Upper lobe of left lung (tissue), 6 donors: ENCODE measurements at regions not wholly inside any gene's neighbourhood (a gene's known extent, or its start where the extent isn't known, plus 50 kb on each side); places are given as distances from the start of the nearest gene placed in this dataset.
A peak's percentile ranks its signal among the peaks of the same experiment; 100 is the strongest.
"Not testable (repeated sequence)": the region's sequence is repeated elsewhere in the genome, so short reads cannot be mapped to it uniquely, and the experiment has no call there.

Experiments used
- ATAC-seq, 2 donors: fragments of 200-7000 bp; cut with Tn5 transposase; one replicate each; pipeline ENCODE4 v1.9.1; 2022; ENCODE audit warnings: mild to moderate bottlenecking in 2 of 2, moderate library complexity in 2 of 2; ENCODE audit not compliant: low FRiP score in 2 of 2
- DNase-seq, 2 donors: peaks; one replicate each; pipeline ENCODE4 v3.0.0-alpha.2; 2019 to 2020
- H3K27ac ChIP-seq, 4 donors: fragments of 200-600 bp; sonication (generic); one replicate each; pipeline ENCODE4 v1.5.1; 2016 to 2019
- H3K27me3 ChIP-seq, 4 donors: fragments of 200-600 bp; sonication (generic); one replicate each; pipeline ENCODE4 v1.5.1; 2017 to 2019
- H3K36me3 ChIP-seq, 4 donors: fragments of 200-600 bp; sonication (generic); one replicate each; pipeline ENCODE4 v1.5.1; 2016 to 2019
- H3K4me1 ChIP-seq, 4 donors: fragments of 200-600 bp; sonication (generic); one replicate each; pipeline ENCODE4 v1.5.1; 2018 to 2019
- H3K4me3 ChIP-seq, 4 donors: fragments of 200-600 bp; sonication (generic); one replicate each; pipeline ENCODE4 v1.5.1; 2017 to 2019; ENCODE audit warnings: mild to moderate bottlenecking in 2 of 4, moderate library complexity in 1 of 4
- H3K9me3 ChIP-seq, 4 donors: fragments of 200-600 bp; sonication (generic); one replicate each; pipeline ENCODE4 v1.5.1; 2018 to 2019
- EP300 ChIP-seq, 4 donors: sonication (generic); formaldehyde crosslinking; IDR thresholded peaks; one replicate each; pipeline ENCODE4 v1.5.1; 2017; ENCODE audit warnings: antibody characterized with exemption in 4 of 4, control low read depth in 2 of 4
- POLR2A ChIP-seq, 4 donors: fragments of 450-650 bp; IDR thresholded peaks; one replicate each; pipeline ENCODE4 v1.5.1; 2016 to 2017; ENCODE audit warnings: antibody characterized with exemption in 4 of 4, mild to moderate bottlenecking in 2 of 4
- POLR2AphosphoS5 ChIP-seq, 2 donors: sonication (generic); formaldehyde crosslinking; IDR thresholded peaks; one replicate each; pipeline ENCODE4 v1.5.1; 2017; ENCODE audit warnings: antibody characterized with exemption in 2 of 2
- WGBS, 2 donors: methylation state at CpG; one replicate each; pipeline ENCODE4 v1.1.5; 2017 to 2018; 5-methylcytosine and 5-hydroxymethylcytosine counted together
- TF ChIP-seq, protein P1 (sequence below), 6 experiments: fragments of 450-650 bp in 4 of 6; fragments of 200-600 bp in 2 of 6; sonication (generic) in 2 of 6; IDR thresholded peaks; one replicate each; pipeline ENCODE4 v1.5.1; 2016 to 2019; ENCODE audit warnings: antibody characterized with exemption in 6 of 6
- donor health status: DM: no; HTN: no; CAD: no; lungs with moderate emphysema.
- donor health status: DM: no; HTN: yes; CAD: no; lungs with severe emphysema.

DNA sequence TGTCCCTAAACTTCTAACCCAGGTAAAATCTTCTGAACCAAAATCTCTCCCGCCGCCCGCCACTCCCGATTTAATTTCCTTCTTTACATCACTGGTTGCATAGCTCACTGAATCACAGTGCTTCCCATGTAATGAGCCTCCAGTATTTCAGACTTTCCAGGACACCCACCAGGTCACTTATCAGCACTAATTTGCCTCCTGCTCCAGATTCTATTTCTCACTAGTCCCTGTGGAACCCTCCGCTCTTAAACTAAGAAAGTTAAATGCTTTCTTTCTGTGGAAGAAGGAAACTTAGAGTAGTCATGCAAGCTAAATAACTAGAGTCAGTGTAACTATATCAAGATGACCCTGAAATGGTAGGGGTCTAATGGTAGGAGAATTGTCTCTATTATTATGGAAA is 106.6 kb upstream of the OPCML start:
- Histone ChIP-seq H3K4me1 (no peaks in the 10 kb centered on the region), H3K27ac (no peak overlapping the region), H3K4me3 (no peak overlapping the region), H3K27me3 (no peaks in the 10 kb centered on the region), H3K9me3 (no peaks in the 10 kb centered on the region), H3K36me3 (no peaks in the 10 kb centered on the region)
- no peak for TF ChIP-seq EP300 (IDR thresholded peaks at IDR 0.05)
- WGBS, 2 donors, result 95 to 98% methylated on average over 5 of the region's 5 CpGs
- DNase-seq (no peak), ATAC-seq (no peak)

DNA sequence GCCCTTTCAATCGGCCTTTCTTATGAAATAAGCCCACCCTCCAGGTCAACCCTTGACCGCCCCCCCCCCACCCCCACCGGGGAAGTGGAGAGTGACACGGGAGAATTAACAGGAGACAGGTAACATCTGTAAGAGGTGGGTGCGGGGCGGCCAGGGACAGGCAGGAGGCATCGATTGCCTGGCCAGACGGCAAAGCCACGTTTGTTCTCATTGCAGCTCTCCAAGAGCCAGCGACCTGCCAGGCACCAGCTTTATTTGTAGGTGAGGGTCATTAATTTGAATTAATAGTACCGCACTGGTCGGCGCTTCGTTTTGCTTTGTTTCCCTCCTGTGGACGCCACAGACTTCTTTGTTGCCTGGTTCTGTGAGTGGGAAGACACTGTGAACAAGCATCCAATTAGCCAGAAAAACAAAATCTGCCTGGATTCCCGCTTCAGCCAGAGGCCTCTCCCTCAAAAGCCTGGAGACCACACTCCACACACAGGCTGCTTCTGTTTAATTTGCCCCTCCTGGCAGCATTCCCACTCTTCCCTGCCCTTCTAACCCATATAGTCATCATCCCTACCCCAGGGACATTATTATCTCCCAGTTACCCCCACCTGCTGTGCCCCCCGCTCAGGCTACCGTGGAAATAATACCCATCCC is 104.5 kb upstream of the OPCML start:
- Histone ChIP-seq H3K4me1 (no peaks in the 10 kb centered on the region), H3K27ac (no peak overlapping the region), H3K36me3 (no peaks in the 10 kb centered on the region), H3K4me3 (no peak overlapping the region), H3K9me3 (no peaks in the 10 kb centered on the region), H3K27me3 (no peaks in the 10 kb centered on the region)
- no peak for TF ChIP-seq POLR2A (IDR thresholded peaks at IDR 0.05)
- TF ChIP-seq, protein P1, sequence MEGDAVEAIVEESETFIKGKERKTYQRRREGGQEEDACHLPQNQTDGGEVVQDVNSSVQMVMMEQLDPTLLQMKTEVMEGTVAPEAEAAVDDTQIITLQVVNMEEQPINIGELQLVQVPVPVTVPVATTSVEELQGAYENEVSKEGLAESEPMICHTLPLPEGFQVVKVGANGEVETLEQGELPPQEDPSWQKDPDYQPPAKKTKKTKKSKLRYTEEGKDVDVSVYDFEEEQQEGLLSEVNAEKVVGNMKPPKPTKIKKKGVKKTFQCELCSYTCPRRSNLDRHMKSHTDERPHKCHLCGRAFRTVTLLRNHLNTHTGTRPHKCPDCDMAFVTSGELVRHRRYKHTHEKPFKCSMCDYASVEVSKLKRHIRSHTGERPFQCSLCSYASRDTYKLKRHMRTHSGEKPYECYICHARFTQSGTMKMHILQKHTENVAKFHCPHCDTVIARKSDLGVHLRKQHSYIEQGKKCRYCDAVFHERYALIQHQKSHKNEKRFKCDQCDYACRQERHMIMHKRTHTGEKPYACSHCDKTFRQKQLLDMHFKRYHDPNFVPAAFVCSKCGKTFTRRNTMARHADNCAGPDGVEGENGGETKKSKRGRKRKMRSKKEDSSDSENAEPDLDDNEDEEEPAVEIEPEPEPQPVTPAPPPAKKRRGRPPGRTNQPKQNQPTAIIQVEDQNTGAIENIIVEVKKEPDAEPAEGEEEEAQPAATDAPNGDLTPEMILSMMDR (IDR thresholded peaks at IDR 0.05), result no peak
- TF ChIP-seq EP300 (IDR thresholded peaks at IDR 0.05), result no peak
- TF ChIP-seq POLR2AphosphoS5 (IDR thresholded peaks at IDR 0.05), result no peak
- ATAC-seq (no peak), DNase-seq (no peak)
- 50 to 66% methylated on average over 13 to 18 of the region's 18 CpGs for WGBS, 2 donors

DNA sequence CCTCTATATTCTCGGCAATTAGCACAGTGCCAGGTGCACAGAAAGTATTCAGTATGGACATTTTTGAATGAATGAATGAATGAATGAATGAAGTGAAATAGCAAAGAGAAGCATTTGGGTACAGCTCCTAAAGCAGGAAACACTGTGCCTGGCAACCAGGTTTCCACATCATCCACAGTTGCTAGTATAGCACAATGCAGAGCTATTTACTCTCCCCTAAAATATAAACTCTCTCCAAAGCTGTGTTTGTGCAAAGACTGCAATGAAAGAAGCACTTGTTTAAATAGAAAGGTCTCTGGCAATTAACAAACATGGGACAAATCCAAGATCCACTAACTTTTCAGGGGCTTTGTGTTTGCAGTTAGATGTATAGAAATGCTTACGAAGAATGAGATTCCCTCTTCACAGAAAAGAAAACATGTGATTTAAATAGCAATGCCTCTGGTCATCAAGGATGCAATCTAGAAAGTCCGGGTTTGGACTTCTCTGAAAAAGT is 103.0 kb upstream of the OPCML start:
- Histone ChIP-seq H3K36me3 (no peaks in the 10 kb centered on the region), H3K27me3 (no peaks in the 10 kb centered on the region), H3K27ac (no peak overlapping the region), H3K4me1 (no peaks in the 10 kb centered on the region), H3K4me3 (no peak overlapping the region), H3K9me3 (no peaks in the 10 kb centered on the region)
- WGBS, 2 donors, result 54% methylated on average over 3 of the region's 3 CpGs
- no peak for DNase-seq
- TF ChIP-seq EP300 (IDR thresholded peaks at IDR 0.05) (no peak), POLR2AphosphoS5 (IDR thresholded peaks at IDR 0.05) (no peak), POLR2A (IDR thresholded peaks at IDR 0.05) (no peak)
- TF ChIP-seq, protein P1 (IDR thresholded peaks at IDR 0.05), result no peak
- no peak for ATAC-seq

DNA sequence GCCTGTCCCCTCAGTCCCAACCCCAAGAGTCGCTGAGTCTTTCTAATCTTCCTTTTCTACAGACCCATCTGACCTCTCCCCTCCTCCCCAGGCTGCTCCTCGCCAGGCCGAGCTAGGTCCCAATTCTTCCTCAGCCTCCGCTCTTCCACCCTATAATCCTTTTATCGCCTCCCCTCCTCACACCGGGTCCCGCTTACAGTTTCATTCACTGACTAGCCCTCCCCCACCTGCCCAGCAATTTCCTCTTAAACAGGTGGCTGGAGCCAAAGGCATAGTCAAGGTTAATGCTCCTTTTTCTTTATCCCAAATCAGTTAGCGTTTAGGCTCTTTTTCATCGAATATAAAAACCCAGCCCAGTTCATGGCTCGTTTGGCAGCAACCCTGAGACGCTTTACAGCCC is 96.1 kb upstream of the OPCML start:
- not testable (repeated sequence) for H3K9me3 ChIP-seq, DNase-seq, H3K27ac ChIP-seq, H3K4me1 ChIP-seq, ATAC-seq, H3K36me3 ChIP-seq, H3K4me3 ChIP-seq, H3K27me3 ChIP-seq
- 70 to 74% methylated on average over 11 of the region's 11 CpGs for WGBS, 2 donors

DNA sequence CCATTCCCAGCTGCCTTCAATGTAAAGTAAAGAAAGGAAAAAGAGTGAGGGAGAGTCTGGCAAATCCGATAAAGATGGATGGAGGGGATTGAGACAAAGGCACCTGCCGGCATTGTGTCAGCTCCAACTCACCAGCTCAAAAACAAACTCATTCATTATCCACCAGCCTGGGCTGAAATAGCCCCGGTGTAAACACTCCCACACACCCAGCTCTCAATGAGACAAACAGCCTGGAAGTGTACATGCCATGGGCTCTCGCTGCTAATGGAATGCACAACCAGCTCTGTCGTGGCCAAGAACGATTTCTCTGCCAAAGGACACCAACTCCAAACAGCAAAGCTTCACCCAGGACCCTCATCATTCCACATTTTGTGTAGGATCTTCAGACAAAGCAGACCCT is 89.3 kb upstream of the OPCML start:
- Histone ChIP-seq H3K27ac (no peak overlapping the region), H3K9me3 (no peaks in the 10 kb centered on the region), H3K27me3 (no peaks in the 10 kb centered on the region), H3K4me1 (no peaks in the 10 kb centered on the region), H3K4me3 (no peak overlapping the region), H3K36me3 (no peaks in the 10 kb centered on the region)
- WGBS, 2 donors, result 41 to 57% methylated on average over 5 to 6 of the region's 6 CpGs
- ATAC-seq (no peak), DNase-seq (no peak)
- no peak for TF ChIP-seq EP300 (IDR thresholded peaks at IDR 0.05)
- no peak for TF ChIP-seq POLR2A (IDR thresholded peaks at IDR 0.05)
- no peak for TF ChIP-seq POLR2AphosphoS5 (IDR thresholded peaks at IDR 0.05)
- TF ChIP-seq, protein P1 (IDR thresholded peaks at IDR 0.05), result no peak

DNA sequence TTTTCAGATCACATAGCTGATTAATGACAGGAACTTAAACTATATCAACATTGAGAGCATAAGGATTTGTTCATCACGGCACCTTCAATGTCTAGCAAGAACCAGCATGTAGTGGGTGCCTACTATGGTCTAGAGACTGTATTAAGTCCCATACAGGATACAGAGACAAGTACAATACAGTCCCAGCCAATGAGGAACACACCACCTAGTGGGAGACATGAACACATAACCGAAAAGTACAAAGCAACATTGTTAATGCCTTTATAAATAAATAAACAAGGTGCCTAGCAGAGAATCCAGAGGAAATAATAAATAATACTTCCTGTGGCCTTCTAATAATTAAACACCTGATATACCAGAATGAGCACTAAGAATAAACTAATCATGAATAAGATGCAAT is 87.7 kb upstream of the OPCML start:
- Histone ChIP-seq H3K9me3 (peaks cover 0 to 3% (median 0%) of the 10 kb centered on the region in 4 donors), H3K36me3 (no peaks in the 10 kb centered on the region), H3K27me3 (no peaks in the 10 kb centered on the region), H3K4me1 (no peaks in the 10 kb centered on the region), H3K4me3 (no peak overlapping the region), H3K27ac (no peak overlapping the region)
- 52 to 57% methylated on average over 2 of the region's 2 CpGs for WGBS, 2 donors
- no peak for DNase-seq
- TF ChIP-seq EP300 (IDR thresholded peaks at IDR 0.05), result no peak
- TF ChIP-seq, protein P1 (IDR thresholded peaks at IDR 0.05), result peak in 1 of 6 experiments; percentile 14
- TF ChIP-seq POLR2A (IDR thresholded peaks at IDR 0.05), result no peak
- no peak for TF ChIP-seq POLR2AphosphoS5 (IDR thresholded peaks at IDR 0.05)
- no peak for ATAC-seq
